H9 (cell line): ENCODE measurements at regions not wholly inside any gene's neighbourhood (a gene's known extent, or its start where the extent isn't known, plus 50 kb on each side); places are given as distances from the start of the nearest gene placed in this dataset.

ENCODE experiments used
- DNase-seq: peaks from one replicate; pipeline ENCODE4 v3.0.0-alpha.2; 2017
- H2AFZ ChIP-seq: one replicate; pipeline ENCODE4 v1.6.1; 2013; ENCODE audit warnings: mild to moderate bottlenecking, low read length, control low read depth, moderate library complexity
- H2AK5ac ChIP-seq: 2 replicates; pipeline ENCODE4 v1.6.1; 2013; ENCODE audit warnings: low read length, control low read depth, mixed read lengths; ENCODE audit not compliant: insufficient read length
- H2BK120ac ChIP-seq: one replicate; pipeline ENCODE4 v1.6.1; 2013; ENCODE audit warnings: low read depth, mild to moderate bottlenecking, low read length, control low read depth, inconsistent platforms; ENCODE audit not compliant: poor library complexity, severe bottlenecking
- H2BK12ac ChIP-seq: 2 replicates; pipeline ENCODE4 v1.6.1; 2013; ENCODE audit warnings: low read length, control low read depth, mixed read lengths, low read depth; ENCODE audit not compliant: insufficient read length
- H2BK15ac ChIP-seq: 2 replicates; pipeline ENCODE4 v1.6.1; 2013; ENCODE audit warnings: low read depth, low read length, control low read depth
- H2BK20ac ChIP-seq: one replicate; pipeline ENCODE4 v1.6.1; 2013; ENCODE audit warnings: low read depth, mild to moderate bottlenecking, low read length, control low read depth, inconsistent platforms; ENCODE audit not compliant: poor library complexity, severe bottlenecking
- H2BK5ac ChIP-seq: 2 replicates; pipeline ENCODE4 v1.6.1; 2013; ENCODE audit warnings: low read length, control low read depth, mixed read lengths; ENCODE audit not compliant: insufficient read length
- H3K14ac ChIP-seq: 2 replicates; pipeline ENCODE4 v1.6.1; 2013; ENCODE audit warnings: low read length, control low read depth; ENCODE audit not compliant: insufficient read depth
- H3K18ac ChIP-seq: 2 replicates; pipeline ENCODE4 v1.6.1; 2013; ENCODE audit warnings: low read depth, mild to moderate bottlenecking, mixed read lengths, low read length, control low read depth; ENCODE audit not compliant: insufficient read length
- H3K23ac ChIP-seq: 2 replicates; pipeline ENCODE4 v1.6.1; 2013; ENCODE audit warnings: low read length, control low read depth, mixed read lengths, low read depth; ENCODE audit not compliant: insufficient read length
- H3K23me2 ChIP-seq: 2 replicates; pipeline ENCODE4 v1.6.1; 2013; ENCODE audit warnings: low read depth, mild to moderate bottlenecking, mixed read lengths, low read length, control low read depth; ENCODE audit not compliant: insufficient read length, poor library complexity, severe bottlenecking
- H3K27ac ChIP-seq: 2 replicates; pipeline ENCODE4 v1.5.1; 2013; ENCODE audit warnings: low read length, control low read depth, mixed read lengths, low read depth; ENCODE audit not compliant: insufficient read length
- H3K27me3 ChIP-seq: 2 replicates; pipeline ENCODE4 v1.6.1; 2013; ENCODE audit warnings: low read length, control low read depth, inconsistent platforms; ENCODE audit not compliant: insufficient read depth
- H3K4ac ChIP-seq: 2 replicates; pipeline ENCODE4 v1.6.1; 2013; ENCODE audit warnings: low read depth, mild to moderate bottlenecking, control low read depth, inconsistent platforms, low read length, moderate library complexity
- H3K4me1 ChIP-seq: 2 replicates; pipeline ENCODE4 v1.6.1; 2013; ENCODE audit warnings: low read length, control low read depth, inconsistent platforms; ENCODE audit not compliant: insufficient read depth
- H3K4me2 ChIP-seq: 2 replicates; pipeline ENCODE4 v1.6.1; 2013; ENCODE audit warnings: low read length, control low read depth, mixed read lengths; ENCODE audit not compliant: insufficient read length, insufficient read depth
- H3K56ac ChIP-seq: 2 replicates; pipeline ENCODE4 v1.6.1; 2013; ENCODE audit warnings: low read depth, mild to moderate bottlenecking, mixed read lengths, low read length, control low read depth; ENCODE audit not compliant: insufficient read length
- H3K79me1 ChIP-seq: 2 replicates; pipeline ENCODE4 v1.6.1; 2013; ENCODE audit warnings: low read depth, mild to moderate bottlenecking, moderate library complexity, low read length, control low read depth, inconsistent platforms; ENCODE audit not compliant: insufficient read depth, poor library complexity, severe bottlenecking
- H3K79me2 ChIP-seq: 2 replicates; pipeline ENCODE4 v1.6.1; 2013; ENCODE audit warnings: low read length, control low read depth, inconsistent platforms; ENCODE audit not compliant: insufficient read depth
- H3K9ac ChIP-seq: 2 replicates; pipeline ENCODE4 v1.6.1; 2013; ENCODE audit warnings: low read length, control low read depth, mixed read lengths; ENCODE audit not compliant: insufficient read length; ENCODE audit errors: extremely low read depth
- H3K9me3 ChIP-seq: one replicate; pipeline ENCODE4 v1.6.1; 2013; ENCODE audit warnings: low read depth, low read length, inconsistent platforms; ENCODE audit not compliant: control insufficient read depth
- H3T11ph ChIP-seq: one replicate; pipeline ENCODE4 v1.6.1; 2013; ENCODE audit warnings: mild to moderate bottlenecking, low read length, control low read depth, inconsistent platforms
- H4K20me1 ChIP-seq: one replicate; pipeline ENCODE4 v1.6.1; 2013; ENCODE audit not compliant: control insufficient read depth, insufficient read length, insufficient read depth
- H4K5ac ChIP-seq: 2 replicates; pipeline ENCODE4 v1.6.1; 2013; ENCODE audit warnings: low read depth, mild to moderate bottlenecking, mixed read lengths, low read length, control low read depth; ENCODE audit not compliant: insufficient read length
- H4K8ac ChIP-seq: replicated peaks from 2 replicates; pipeline ENCODE4 v1.6.1; 2013; ENCODE audit warnings: low read length, control low read depth, mixed read lengths, low read depth; ENCODE audit not compliant: insufficient read length
- H4K91ac ChIP-seq: 2 replicates; pipeline ENCODE4 v1.6.1; 2013; ENCODE audit warnings: low read depth, mild to moderate bottlenecking, moderate library complexity, mixed read lengths, low read length, control low read depth; ENCODE audit not compliant: insufficient read length
- H3K27ac Mint-ChIP-seq, 3 experiments: 2 replicates in 2 of 3; 3 replicates in 1 of 3; pipeline ENCODE4 v1.8.0; 2020 to 2021; ENCODE audit warnings: mixed read lengths in 3 of 3, mild to moderate bottlenecking in 1 of 3, moderate library complexity in 1 of 3
- H3K27me3 Mint-ChIP-seq: 2 replicates; pipeline ENCODE4 v1.8.0; 2021; ENCODE audit warnings: low read depth, mild to moderate bottlenecking, moderate library complexity, mixed read lengths
- H3K36me3 Mint-ChIP-seq, 3 experiments: 2 replicates in 2 of 3; 3 replicates in 1 of 3; pipeline ENCODE4 v1.8.0; 2020 to 2021; ENCODE audit warnings: low read depth in 3 of 3, mixed read lengths in 3 of 3; ENCODE audit not compliant: insufficient read depth in 1 of 3
- H3K4me1 Mint-ChIP-seq, 2 experiments: 2 replicates each; pipeline ENCODE4 v1.8.0; 2020; ENCODE audit warnings: mixed read lengths in 2 of 2
- H3K4me3 Mint-ChIP-seq, 2 experiments: 2 replicates in 1 of 2; 3 replicates in 1 of 2; pipeline ENCODE4 v1.8.0; 2020 to 2021; ENCODE audit warnings: mild to moderate bottlenecking in 2 of 2, mixed read lengths in 2 of 2, moderate library complexity in 1 of 2
- H3K9me3 Mint-ChIP-seq, 2 experiments: 2 replicates in 1 of 2; 3 replicates in 1 of 2; pipeline ENCODE4 v1.8.0; 2020; ENCODE audit warnings: mild to moderate bottlenecking in 2 of 2, mixed read lengths in 2 of 2, moderate library complexity in 1 of 2
- CTCF ChIP-seq: fragments of 200-600 bp; sonication (generic); conservative IDR thresholded peaks from 3 replicates; pipeline ENCODE4 v1.8.0; 2021; ENCODE audit warnings: antibody characterized with exemption, mild to moderate bottlenecking
- WGBS: extraction: QIAGEN DNeasy Blood & Tissue Kit; methylation state at CpG from one replicate; pipeline ENCODE4 v1.1.7; 2013; ENCODE audit warnings: missing lambda C conversion rate, low lambda C conversion rate, mixed read lengths; ENCODE audit not compliant: insufficient read length; ENCODE audit errors: extremely low coverage; 5-methylcytosine and 5-hydroxymethylcytosine counted together

GRCh38 chr6:1122083-1122482 is 189.8 kb upstream of the FOXQ1 start:
- Histone ChIP-seq H2AFZ (no peak overlapping the region), H3K27ac (no peak overlapping the region), H3K23ac (no peak overlapping the region), H2AK5ac (no peak overlapping the region), H2BK20ac (no peak overlapping the region), H3K4me2 (no peak overlapping the region), H4K20me1 (peaks cover 3% of the 10 kb centered on the region), H3K56ac (no peak overlapping the region), H3K4ac (no peak overlapping the region), H3K79me2 (no peaks in the 10 kb centered on the region), H3K79me1 (no peaks in the 10 kb centered on the region), H3K4me1 (no peaks in the 10 kb centered on the region), H3K18ac (no peak overlapping the region), H3K9ac (no peak overlapping the region), H4K91ac (no peak overlapping the region), H2BK120ac (no peak overlapping the region), H3K14ac (no peak overlapping the region), H3K9me3 (no peaks in the 10 kb centered on the region), H4K8ac (no peak overlapping the region), H2BK12ac (no peak overlapping the region), H2BK15ac (no peak overlapping the region), H3K23me2 (no peaks in the 10 kb centered on the region), H3T11ph (no peak overlapping the region), H2BK5ac (no peak overlapping the region), H3K27me3 (no peaks in the 10 kb centered on the region), H4K5ac (no peak overlapping the region)
- Mint-ChIP-seq H3K27me3 (peaks cover 19% of the 10 kb centered on the region), H3K4me1 (peaks cover 7 to 10% of the 10 kb centered on the region in 2 experiments), H3K36me3 (peaks cover 0 to 2% (median 0%) of the 10 kb centered on the region in 3 experiments; a peak in 1 of 7 replicates), H3K27ac (peak overlapping the region in 1 of 3 experiments; percentile 40; a peak in 1 of 7 replicates), H3K4me3 (no peak overlapping the region), H3K9me3 (peaks cover 2 to 8% of the 10 kb centered on the region in 2 experiments; a peak in 3 of 5 replicates)
- no peak for TF ChIP-seq CTCF
- WGBS = no CpG with 5 or more reads among the region's 4 CpGs
- DNase-seq = no peak
